Heart left ventricle (tissue), 16 donors: ENCODE measurements at regions not wholly inside any gene's neighbourhood (a gene's known extent, or its start where the extent isn't known, plus 50 kb on each side); places are given as distances from the start of the nearest gene placed in this dataset.

ENCODE experiments used
- ATAC-seq, 4 donors: fragments of 200-7000 bp; cut with Tn5 transposase; one replicate each; pipeline ENCODE4 v1.9.1; 2020 to 2022; ENCODE audit warnings: moderate library complexity in 4 of 4, mild to moderate bottlenecking in 3 of 4, moderate number of reproducible peaks in 1 of 4
- DNase-seq, 5 donors: peaks; one replicate each; pipeline ENCODE4 v3.0.0-alpha.2; 2020
- H3K27ac ChIP-seq, 12 donors: fragments of 200-600 bp; sonication (generic) in 4 of 12; one replicate each; pipeline versions ENCODE4 v1.5.0 to v1.8.0; 2016 to 2022; ENCODE audit warnings: mild to moderate bottlenecking in 2 of 12
- H3K27me3 ChIP-seq, 9 donors: fragments of 200-600 bp; sonication (generic) in 2 of 9; one replicate each; pipeline versions ENCODE4 v1.5.1 to v1.8.0; 2016 to 2022; ENCODE audit warnings: mild to moderate bottlenecking in 3 of 9
- H3K36me3 ChIP-seq, 9 donors: fragments of 200-600 bp; sonication (generic) in 2 of 9; one replicate each; pipeline versions ENCODE4 v1.5.0 to v1.8.0; 2018 to 2022; ENCODE audit warnings: mild to moderate bottlenecking in 2 of 9
- H3K4me1 ChIP-seq, 12 donors: fragments of 200-600 bp; sonication (generic) in 4 of 12; one replicate each; pipeline versions ENCODE4 v1.5.0 to v1.8.0; 2016 to 2022; ENCODE audit warnings: mild to moderate bottlenecking in 3 of 12
- H3K4me3 ChIP-seq, 12 donors: fragments of 200-600 bp; sonication (generic) in 4 of 12; one replicate each; pipeline versions ENCODE4 v1.5.0 to v1.8.0; 2017 to 2022; ENCODE audit warnings: mild to moderate bottlenecking in 9 of 12, moderate library complexity in 4 of 12
- H3K9me3 ChIP-seq, 12 donors: fragments of 200-600 bp; sonication (generic) in 4 of 12; one replicate each; pipeline versions ENCODE4 v1.5.0 to v1.8.0; 2016 to 2022; ENCODE audit warnings: mild to moderate bottlenecking in 1 of 12
- POLR2A ChIP-seq, 2 donors: fragments of 450-650 bp; IDR thresholded peaks; one replicate each; pipeline ENCODE4 v1.6.1; 2017; ENCODE audit warnings: antibody characterized with exemption in 2 of 2, mild to moderate bottlenecking in 2 of 2, moderate library complexity in 2 of 2
- WGBS, 4 donors: extraction: QIAGEN DNeasy Blood & Tissue Kit in 2 of 4; methylation state at CpG; one replicate each; pipeline versions ENCODE4 v1.1.5 to v1.1.7; 2013 to 2018; 5-methylcytosine and 5-hydroxymethylcytosine counted together
- intact Hi-C, 10 donors: fragments of 100-400 bp; cut with DNase I; formaldehyde crosslinking; loops; one replicate each; pipeline versions ENCODE4 v1.11.1 to v1.14.2; 2022
- TF ChIP-seq, protein P1 (sequence below), 12 donors: fragments of 200-600 bp; sonication (generic) in 4 of 12; IDR thresholded peaks; one replicate each; pipeline versions ENCODE4 v1.5.0 to v1.8.0; 2018 to 2022; ENCODE audit warnings: antibody characterized with exemption in 12 of 12, mild to moderate bottlenecking in 5 of 12
- donor health status: ischemic (EF 13 %, LVEDD 7.1; RV severe dilation, severe dysfunction).
- donor health status: healthy with polysubstance abuse.
- donor health status: DM: no; HTN: yes; CAD: no.
- donor health status: DM: no; HTN: no; CAD: no.
- donor health status: ischemic (EF 25% LVEDD 6.9; RV normal size, moderate dysfunction).
- donor health status: ischemic (EF 25% LVEDD 5.7; RV mildly dilated, moderate dysfunction).
- donor health status: healthy.
- donor health status: DM: yes; HTN: yes; CAD: no.
- donor health status: ischemic (EF 35%, LVEDD 5.7; RV mildly dilated, moderate dysfunction).
- donor health status: nonischemic (EF 11% LVEDD 7.7; RV severe dilation, severe dysfunction).
- donor health status: DM: yes; HTN: yes; CAD: no.
- donor health status: PGD.
- donor health status: ischemic (EF 29% LVEDD 5.4; RV normal size, mild dysfunction).
- donor health status: nonischemic (EF 23%, LVEDD 6.1; RV moderate dilation, normal function).

DNA sequence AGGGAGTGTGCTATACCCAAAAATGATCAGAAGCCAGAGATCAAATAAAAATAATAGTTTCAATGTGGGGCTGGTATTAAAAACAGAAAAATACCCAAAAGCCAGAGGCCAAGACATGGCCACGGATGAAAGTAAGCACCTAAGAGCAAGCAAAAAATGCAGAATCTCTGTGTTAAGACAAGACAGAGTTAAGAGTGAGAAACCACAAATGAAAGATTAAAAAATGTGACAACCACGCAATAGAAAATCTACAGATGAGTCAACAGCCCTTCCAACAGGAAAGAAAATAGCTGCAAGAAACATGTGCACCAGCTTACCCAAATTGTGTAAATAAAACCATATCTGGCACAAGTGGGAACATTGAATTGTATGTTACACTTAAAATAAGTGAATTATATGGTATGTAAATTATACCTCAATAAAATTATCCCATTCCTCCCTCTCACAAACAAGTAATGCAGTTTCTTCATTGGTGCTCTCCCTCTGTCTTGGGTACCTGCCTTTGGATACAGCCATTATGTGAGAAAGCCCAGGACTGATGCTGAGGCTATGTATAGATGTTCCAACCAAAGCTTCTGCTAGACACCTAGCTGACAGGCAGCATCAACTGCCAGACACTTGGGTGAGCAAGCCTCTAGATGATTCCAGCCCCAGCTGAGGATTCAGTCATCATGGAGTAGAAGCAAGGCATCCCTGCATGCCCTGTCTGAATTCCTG is 55.3 kb upstream of the UFL1 start:
- no peak for TF ChIP-seq POLR2A (IDR thresholded peaks at IDR 0.05)
- TF ChIP-seq, protein P1, sequence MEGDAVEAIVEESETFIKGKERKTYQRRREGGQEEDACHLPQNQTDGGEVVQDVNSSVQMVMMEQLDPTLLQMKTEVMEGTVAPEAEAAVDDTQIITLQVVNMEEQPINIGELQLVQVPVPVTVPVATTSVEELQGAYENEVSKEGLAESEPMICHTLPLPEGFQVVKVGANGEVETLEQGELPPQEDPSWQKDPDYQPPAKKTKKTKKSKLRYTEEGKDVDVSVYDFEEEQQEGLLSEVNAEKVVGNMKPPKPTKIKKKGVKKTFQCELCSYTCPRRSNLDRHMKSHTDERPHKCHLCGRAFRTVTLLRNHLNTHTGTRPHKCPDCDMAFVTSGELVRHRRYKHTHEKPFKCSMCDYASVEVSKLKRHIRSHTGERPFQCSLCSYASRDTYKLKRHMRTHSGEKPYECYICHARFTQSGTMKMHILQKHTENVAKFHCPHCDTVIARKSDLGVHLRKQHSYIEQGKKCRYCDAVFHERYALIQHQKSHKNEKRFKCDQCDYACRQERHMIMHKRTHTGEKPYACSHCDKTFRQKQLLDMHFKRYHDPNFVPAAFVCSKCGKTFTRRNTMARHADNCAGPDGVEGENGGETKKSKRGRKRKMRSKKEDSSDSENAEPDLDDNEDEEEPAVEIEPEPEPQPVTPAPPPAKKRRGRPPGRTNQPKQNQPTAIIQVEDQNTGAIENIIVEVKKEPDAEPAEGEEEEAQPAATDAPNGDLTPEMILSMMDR (IDR thresholded peaks at IDR 0.05), result no peak
- no peaks in the 10 kb centered on the region for H3K36me3 ChIP-seq
- WGBS, 4 donors, result 62 to 79% (median 70%) methylated on average over 2 of the region's 2 CpGs
- no peaks in the 10 kb centered on the region for H3K27me3 ChIP-seq
- no peaks in the 10 kb centered on the region for H3K4me1 ChIP-seq
- no peak overlapping the region for H3K4me3 ChIP-seq
- ATAC-seq, result no peak
- DNase-seq, result no peak
- no peak overlapping the region for H3K27ac ChIP-seq
- no peaks in the 10 kb centered on the region for H3K9me3 ChIP-seq
- intact Hi-C loops, result no loop called here

DNA sequence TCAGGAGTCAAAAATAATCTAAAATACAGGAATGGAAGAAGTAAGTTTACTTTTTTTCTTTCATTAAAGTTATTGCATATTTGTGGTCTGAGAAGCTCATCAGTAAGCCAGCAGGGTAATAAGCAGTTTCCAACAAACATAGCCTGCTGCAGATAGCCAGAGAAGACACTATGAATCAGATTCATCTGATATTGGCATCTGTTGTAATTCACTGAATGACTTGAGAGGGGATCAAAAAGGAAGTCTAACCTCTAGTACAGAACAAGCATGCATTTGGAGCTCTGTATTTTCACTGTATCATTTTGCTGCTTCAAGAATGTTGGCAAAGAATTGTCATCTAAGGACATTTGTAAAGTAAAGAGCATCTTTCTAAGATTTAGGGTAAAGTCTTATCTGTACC is 53.8 kb upstream of the UFL1 start:
- intact Hi-C loops, result no loop called here
- no peak for ATAC-seq
- Histone ChIP-seq H3K27ac (no peak overlapping the region), H3K4me3 (no peak overlapping the region), H3K4me1 (no peaks in the 10 kb centered on the region), H3K27me3 (no peaks in the 10 kb centered on the region), H3K36me3 (no peaks in the 10 kb centered on the region), H3K9me3 (no peaks in the 10 kb centered on the region)
- no peak for DNase-seq
- TF ChIP-seq POLR2A (IDR thresholded peaks at IDR 0.05), result no peak
- TF ChIP-seq, protein P1 (IDR thresholded peaks at IDR 0.05), result no peak

DNA sequence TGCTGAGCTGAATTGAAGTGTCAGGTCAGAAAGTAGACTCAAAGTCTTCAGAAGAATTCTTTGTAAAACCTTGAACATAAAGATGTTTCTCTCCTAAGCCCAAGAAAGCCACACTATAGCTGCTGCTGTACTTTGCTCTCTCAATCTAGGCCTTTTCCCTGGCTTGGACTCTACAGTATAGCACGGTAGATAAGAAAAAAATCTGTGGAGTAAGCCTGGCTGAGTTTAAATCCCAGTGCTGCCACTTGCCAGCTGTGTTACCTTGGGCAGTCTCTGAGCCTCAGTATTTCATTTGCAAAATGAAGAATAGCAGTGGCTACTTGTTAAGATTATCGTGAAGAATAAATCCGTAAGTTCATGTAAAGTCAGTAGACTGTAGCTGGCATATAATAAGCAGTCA is 53.3 kb upstream of the UFL1 start:
- Histone ChIP-seq H3K27ac (no peak overlapping the region), H3K36me3 (no peaks in the 10 kb centered on the region), H3K9me3 (peaks cover 0 to 4% (median 0%) of the 10 kb centered on the region in 12 donors), H3K4me1 (no peaks in the 10 kb centered on the region), H3K4me3 (no peak overlapping the region), H3K27me3 (no peaks in the 10 kb centered on the region)
- no peak for TF ChIP-seq POLR2A (IDR thresholded peaks at IDR 0.05)
- TF ChIP-seq, protein P1 (IDR thresholded peaks at IDR 0.05), result no peak
- intact Hi-C loops, result no loop called here
- DNase-seq (no peak), ATAC-seq (no peak)
- 47 to 59% (median 49%) methylated on average over 3 of the region's 3 CpGs for WGBS, 4 donors

DNA sequence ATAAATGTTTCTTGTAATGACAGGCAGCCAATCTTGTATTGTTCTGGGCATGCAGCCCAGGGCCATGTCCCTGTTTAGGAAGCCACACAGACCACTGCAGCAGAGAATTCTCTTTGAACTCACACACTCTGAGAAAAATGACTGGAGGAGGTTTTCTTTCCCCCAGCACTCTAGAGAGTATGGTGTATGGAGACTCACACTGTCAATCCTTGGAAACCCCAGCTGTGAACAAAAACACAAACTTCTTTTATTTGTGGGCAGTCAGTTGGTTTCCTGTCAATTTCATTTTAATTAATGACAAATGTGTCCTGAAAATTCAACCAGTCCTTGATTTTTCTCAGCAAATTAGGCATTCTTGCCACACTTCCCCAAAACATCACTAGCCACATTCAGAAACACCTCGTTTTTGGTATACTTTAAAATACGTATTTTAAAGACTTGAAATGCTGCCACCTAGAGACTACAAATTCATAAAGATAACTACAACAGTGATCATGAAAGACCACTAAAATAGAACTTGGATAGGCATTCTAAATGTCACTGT is 52.9 kb upstream of the UFL1 start:
- 5 to 13% (median 11%) methylated on average over 2 of the region's 2 CpGs for WGBS, 4 donors
- DNase-seq, result no peak
- TF ChIP-seq, protein P1 (IDR thresholded peaks at IDR 0.05), result peak in 2 of 12 donors; percentile 19
- TF ChIP-seq POLR2A (IDR thresholded peaks at IDR 0.05), result no peak

More for the DNA sequence above, 52.9 kb upstream of the UFL1 start:
- H3K9me3 ChIP-seq, result peaks cover 0 to 7% (median 0%) of the 10 kb centered on the region in 12 donors
- H3K27me3 ChIP-seq, result no peaks in the 10 kb centered on the region
- no peaks in the 10 kb centered on the region for H3K4me1 ChIP-seq
- H3K4me3 ChIP-seq, result no peak overlapping the region
- no peak for ATAC-seq
- H3K27ac ChIP-seq, result no peak overlapping the region
- intact Hi-C loops, result no loop called here
- no peaks in the 10 kb centered on the region for H3K36me3 ChIP-seq
